RPMI8226 (cell line): ENCODE measurements at regions not wholly inside any gene's neighbourhood (a gene's known extent, or its start where the extent isn't known, plus 50 kb on each side); places are given as distances from the start of the nearest gene placed in this dataset.
"Not testable (repeated sequence)": the region's sequence is repeated elsewhere in the genome, so short reads cannot be mapped to it uniquely, and the experiment has no call there.

Experiments used
- DNase-seq: peaks from one replicate; pipeline ENCODE4 v3.0.0-alpha.2; 2015

DNA sequence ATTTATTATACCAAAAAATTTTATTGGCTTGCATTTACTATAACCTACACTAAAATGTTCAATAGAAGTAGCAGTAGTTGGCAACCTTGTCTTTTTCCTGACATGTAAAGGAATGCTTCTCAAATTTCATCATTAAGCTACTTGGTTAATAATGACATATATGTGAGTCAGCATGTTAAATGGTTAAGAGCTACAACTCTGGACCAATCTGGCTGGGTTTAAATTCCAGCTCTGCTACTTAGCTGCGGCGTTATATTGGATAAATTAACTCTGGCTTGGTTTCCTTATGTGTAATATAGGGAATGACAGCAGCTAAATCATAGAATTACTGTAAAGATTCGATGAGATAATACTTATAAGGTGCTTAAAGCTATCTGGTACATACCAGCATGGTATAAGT is 53.7 kb upstream of the OTOGL start:
- DNase-seq: no peak

DNA sequence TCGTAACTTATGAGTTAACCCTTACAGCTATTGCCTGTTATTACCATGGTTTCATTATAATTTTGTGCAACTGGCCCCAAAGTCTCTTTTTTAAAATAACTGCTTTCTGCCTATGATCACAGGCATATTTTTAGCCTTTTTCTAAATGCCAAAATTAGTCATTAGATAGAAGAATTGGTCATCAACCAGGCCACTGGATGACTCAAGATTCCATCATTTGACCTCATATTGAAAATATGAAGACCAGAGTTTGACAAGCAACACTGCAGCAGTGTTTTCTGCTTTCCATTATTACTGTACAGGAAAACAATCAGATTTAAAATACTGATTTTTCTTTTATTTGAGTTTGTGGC is 54.7 kb upstream of the OTOGL start:
- no peak for DNase-seq

DNA sequence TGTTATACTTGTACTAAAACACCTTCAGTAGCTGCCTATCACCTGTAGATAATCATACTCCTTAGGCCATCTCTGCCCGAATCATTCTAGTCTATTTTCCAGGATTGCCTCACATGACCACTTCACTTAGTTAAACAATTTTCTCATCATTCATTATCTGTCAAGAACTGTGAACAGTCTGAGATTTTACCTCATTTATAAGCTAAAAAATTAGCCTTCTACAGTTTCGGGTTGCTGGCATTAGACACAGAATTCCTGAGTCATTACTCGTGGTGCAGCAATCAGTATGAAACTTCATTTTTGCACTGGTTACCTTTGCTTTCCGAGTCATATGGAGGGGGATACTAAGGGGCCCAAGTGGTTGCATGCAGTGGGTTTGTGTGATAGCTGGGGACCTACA is 57.6 kb upstream of the OTOGL start:
- no peak for DNase-seq

DNA sequence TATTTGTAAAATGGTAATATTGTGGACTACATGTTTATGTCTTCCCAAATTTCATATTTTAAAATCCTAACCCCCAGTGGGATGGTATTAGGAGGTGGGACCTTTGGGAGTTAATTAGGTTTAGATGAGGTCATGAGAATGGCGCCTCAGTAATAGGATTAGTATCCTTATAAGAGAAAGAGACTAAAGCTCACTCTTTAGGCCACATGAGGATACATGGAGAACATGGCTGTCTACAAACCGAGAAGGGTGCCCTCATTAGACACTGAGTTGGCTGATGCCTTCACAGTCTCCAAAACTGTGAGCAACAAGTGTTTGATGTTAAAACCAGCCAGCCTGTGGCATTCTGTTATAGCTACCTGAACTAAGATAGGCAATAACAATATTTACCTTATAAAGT is 58.3 kb upstream of the OTOGL start:
- no peak for DNase-seq

DNA sequence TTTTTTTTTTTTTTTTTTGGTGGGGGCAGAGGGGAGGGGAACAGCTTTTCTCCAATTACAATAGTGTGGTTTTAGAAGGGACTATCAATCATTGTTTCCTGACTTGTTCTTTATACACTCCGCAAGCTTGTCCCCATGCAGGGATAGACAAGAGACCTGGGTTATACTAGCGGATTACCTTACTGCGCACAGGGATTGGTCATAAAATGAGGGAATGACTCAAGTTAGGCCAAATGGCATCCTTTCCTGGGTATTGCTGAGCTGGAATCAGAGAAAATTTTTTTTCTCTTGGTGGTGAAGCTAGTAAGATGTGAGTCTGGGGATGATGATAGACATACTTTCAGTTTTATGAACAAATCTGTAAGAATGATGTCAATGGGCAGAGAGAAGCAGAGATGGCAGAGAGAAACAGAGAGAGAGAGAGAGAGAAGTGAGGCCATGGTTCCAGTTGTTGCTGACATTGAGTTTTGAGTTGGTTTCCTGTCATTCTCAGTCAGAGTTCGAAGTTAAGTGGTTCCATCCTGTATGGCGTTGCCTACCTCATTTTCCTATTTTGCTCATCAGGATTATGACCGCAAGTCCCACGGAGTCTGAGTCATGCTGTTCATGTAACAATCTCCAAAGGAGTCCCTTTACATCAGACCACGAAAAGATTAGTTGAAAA is 59.1 kb upstream of the OTOGL start:
- no peak for DNase-seq

DNA sequence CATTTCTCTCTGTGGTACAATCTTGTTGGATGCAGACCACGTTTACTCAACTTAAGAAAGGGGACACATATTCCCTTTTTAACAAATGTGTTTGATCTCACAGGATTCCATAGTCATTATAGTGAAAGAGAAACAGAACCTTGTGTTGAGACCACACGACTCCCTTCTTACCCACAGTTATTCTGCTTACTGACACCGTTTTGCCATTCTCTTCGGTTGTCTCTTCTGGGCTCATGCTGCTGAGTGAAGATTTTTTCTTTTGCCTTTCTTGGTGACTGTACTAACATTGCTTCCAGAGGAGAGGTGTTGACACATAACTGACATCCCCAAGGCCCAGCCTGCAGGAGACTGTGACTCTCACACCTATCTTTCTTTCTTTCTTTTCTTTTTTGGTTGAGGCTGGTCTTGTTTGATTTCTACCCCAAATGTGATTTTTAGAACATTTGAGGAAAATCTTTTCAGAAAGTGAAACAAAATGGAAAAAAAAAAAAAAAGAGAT is 61.2 kb upstream of the OTOGL start:
- no peak for DNase-seq

DNA sequence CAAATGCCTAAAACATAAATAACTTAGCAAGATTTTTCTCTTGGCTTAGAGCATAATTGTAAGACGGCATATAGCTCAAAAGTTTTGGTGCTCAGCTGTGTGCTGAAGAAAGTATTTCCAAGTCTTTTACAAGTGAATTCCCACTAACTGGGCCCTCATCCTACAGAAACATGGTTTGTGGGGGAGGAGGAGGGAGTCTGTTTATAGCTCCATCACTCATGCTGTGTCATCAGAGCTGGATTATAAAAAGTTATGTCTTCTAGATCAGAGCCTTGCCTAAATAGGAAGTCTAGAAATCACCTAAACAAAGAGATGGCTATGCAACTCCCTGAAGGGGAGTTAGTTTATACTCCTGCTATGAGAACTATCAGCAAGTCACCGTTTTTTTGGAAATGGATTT is 65.9 kb upstream of the OTOGL start:
- DNase-seq: no peak

DNA sequence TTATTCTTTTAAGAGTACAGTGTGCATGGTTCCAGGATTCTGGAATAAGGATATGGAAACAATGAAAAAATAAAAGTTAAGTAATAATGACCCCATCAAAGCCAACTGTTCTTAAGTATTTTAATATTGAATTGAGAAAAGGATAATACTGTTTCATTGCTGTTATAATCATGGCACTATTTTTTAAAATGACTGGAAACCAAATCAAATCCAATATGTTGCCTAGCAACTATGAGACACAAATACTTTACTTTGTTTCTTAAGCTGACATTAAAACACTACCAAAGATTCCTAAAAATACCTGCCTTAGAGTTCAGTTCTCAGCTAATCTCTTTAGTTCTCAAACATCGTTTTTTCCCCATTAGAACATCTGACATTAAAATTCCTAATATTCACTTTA is 66.4 kb upstream of the OTOGL start:
- DNase-seq: no peak

DNA sequence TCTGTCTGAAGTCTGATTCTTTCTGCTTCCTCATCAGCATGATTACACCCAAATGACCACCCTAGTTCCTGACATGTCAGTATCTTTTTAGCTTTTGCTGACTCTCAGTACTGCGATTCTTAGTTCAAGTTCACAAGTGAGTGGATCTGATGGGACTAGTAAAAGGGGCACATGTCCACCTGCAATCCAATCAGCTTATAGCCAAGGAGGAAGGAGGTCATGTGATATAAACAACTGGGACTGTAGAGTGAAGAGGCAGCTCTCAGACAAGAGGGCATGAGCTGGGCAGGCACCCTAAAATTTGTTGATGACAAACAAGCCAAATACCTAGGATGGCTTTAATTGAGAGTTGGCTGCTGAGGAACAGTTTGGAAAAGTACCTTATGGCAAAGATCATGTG is 68.1 kb upstream of the OTOGL start:
- no peak for DNase-seq

DNA sequence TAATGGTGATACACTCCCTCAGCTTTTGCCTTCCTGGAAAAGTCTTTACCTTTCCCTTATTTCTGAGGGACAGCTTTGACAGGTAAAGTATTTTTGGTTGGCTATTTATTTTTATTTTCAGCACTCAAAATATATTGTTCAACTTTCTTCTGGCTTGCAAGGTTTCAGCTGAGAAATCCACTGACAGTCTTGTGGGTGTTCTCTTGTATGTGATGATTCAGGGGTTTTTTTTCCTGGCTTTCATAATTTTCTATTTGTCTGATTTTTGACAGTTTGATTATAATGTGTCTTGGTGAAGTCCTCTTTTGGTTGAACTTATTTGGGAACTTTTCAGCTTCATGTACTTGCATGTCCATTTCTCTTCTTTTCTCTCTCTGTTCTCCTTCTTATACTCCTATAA is 73.7 kb upstream of the OTOGL start:
- DNase-seq: no peak

DNA sequence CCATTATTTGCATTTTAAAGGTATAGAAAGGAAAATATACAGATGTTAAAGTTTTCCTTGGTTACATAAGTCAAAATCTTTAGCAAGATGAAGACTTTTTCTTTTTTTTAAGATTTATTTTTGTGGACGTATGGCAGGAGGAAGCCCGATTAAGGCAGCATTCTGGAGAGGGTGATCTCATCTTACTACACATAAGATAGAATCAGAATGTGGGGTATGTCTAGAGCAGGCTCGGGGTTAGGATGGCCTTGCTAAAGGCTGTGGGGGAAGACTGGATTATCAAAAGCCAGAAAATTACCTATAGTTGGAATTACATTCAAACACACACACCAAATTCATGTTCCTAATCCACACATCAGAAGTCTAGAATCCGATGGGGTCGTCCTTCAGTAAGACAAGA is 79.6 kb upstream of the OTOGL start:
- no peak for DNase-seq

DNA sequence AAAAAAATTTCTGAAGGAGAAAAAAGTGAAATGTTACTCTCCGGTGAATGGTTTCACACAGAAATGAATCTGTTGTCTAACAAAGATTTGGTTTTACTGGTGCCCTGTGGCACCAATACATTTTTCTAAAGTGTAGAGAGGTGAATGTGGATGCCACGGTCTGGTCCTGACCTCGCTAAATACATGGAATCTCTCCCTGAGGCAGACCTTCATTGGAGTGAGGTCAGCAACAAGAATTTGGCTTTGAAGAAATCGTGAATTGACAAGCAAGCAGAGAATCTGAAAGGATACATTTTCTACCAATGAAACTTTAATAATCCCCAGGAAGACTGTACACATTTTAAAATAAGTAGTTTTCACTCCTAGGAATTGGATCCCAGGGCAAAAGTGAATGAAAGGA is 81.2 kb upstream of the OTOGL start:
- DNase-seq: no peak

DNA sequence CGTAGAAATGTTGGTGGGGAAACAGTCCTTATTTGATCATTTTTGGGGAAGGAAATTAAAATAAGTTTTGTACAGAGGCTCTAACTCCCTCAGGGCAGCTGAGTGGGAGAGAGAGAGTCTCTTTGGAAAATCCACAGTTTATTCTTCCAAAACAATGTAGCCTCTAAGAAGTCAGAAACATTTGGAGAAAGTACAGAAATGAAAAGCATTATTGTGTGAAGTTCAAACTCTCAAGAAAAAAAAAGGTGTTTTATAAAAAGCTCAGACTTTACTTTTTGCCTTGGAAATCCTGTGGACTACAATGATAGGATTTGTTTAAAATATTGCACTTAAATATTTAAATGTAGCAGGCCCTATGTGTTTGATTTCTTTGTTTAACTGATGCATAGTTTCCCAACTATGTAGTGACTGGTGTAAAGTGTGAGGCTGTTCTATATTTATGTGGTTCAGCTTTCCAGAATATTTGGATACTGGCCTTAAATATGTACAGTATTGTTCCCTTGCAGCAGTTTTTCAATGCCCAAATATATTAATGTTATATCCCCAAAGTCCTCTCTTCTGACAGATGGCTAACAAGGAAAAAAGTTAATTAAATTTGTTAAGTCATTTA is 82.0 kb upstream of the OTOGL start:
- no peak for DNase-seq

DNA sequence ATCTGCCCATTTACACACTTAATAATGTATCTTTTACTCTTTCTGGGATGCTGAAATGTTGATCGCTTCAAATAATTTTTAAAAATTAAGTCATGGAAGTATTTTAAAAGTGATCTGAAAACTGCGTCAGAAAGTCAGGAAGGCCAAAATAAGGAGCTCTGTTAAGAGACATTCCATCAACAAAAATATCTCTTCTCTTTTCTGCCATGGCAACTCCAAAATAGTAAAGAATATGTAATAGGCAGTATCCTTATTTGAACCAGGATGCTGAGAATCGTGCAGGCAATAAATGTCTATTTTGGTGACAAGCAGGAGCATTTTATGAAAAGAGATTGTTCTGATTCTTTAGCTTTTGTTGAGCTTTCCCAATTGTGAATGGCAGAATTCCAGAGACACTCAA is 81.8 kb upstream of the PPP1R12A start:
- DNase-seq: no peak

DNA sequence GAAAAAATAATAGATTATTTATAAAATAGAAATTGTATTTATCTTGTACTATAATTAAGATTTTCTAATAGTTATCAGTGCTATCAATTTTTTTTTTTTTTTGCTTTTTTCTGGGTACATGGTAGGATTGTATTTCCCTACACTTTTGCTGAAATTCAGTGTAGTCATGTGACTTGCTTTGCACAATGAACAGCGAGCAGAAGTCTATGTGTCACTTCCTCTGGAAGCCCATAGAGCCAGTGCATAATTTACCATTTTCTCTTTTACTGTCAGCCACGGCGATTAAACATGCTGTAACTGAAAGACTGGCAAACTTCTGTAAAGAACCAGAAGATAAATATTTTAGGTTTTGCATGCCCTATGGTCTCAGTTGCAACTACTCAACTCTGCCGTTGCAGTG is 80.8 kb upstream of the PPP1R12A start:
- no peak for DNase-seq

DNA sequence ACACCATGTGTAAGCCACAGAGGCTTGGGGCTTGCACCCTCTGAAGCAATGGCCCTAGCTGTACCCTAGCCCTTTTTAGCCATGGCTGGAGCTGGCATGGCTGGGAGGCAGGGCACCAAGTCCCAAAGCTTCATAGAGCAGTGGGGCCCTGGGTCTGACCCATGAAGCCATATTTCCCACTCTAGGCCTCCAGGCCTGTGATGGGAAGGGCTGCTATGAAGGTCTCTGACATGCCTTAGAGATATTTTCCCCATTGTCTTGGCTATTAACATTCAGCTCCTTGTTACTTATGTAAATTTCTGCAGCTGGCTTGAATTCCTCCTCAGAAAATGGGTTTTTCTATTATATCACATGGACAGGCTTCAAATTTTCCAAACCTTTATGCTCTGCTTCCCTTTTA is 68.8 kb upstream of the PPP1R12A start:
- DNase-seq: not testable (repeated sequence)

DNA sequence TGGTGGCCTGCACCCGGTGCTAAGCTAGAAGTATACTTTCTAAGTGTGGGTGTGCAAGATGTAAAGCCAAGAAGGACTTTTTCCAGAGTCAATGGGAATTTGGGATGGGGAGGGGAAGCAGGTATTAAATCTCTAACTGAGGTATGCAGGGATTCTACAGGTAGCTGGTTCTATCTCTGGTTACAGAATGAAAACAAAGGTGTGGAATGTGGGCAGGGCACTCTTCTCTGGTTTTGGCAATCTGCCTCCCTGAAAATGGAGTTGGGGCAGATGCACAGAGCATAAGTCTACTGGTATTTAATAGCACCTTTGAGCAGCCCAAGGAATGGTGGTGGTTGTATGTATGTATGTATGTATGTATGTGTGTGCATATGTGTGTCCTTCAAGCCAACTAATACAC is 66.7 kb upstream of the PPP1R12A start:
- DNase-seq: peak; percentile 11

DNA sequence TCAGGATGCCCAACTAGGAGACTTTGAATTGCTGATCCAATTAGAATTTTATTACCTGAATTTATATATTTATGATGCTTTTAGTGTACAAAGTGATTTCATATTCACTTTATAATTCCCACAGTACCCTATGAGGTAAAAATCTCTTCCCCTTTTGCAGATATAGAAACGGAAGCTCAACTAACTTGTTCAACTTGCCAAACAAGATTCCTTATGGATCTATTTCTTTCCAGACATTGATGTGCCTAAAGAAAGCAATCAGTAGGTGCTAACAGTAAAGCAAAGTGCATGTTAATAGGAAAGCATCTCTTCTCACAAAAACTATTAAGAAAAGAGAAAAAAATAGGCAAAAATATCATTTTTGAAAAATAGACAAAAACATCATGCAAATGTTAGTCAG is 65.9 kb upstream of the PPP1R12A start:
- no peak for DNase-seq

DNA sequence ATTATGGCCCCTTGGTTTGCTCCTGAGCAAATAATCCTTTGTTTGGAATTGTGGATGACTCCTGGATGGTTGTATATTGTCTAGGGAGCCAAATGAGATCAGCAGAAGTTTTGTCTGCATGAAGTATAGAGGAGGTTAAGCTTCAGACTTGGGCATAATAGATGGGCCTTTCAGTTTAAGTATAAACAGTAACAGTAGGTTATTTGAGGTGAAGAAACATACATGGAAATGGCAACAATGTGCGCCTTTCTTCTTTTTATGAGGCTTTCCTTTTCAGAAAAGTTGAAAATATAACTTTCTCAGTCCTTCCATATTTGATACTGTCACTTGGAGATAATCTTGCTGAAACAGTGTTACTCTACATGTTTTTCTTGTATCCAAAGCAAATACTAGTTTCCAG is 63.7 kb upstream of the PPP1R12A start:
- no peak for DNase-seq

DNA sequence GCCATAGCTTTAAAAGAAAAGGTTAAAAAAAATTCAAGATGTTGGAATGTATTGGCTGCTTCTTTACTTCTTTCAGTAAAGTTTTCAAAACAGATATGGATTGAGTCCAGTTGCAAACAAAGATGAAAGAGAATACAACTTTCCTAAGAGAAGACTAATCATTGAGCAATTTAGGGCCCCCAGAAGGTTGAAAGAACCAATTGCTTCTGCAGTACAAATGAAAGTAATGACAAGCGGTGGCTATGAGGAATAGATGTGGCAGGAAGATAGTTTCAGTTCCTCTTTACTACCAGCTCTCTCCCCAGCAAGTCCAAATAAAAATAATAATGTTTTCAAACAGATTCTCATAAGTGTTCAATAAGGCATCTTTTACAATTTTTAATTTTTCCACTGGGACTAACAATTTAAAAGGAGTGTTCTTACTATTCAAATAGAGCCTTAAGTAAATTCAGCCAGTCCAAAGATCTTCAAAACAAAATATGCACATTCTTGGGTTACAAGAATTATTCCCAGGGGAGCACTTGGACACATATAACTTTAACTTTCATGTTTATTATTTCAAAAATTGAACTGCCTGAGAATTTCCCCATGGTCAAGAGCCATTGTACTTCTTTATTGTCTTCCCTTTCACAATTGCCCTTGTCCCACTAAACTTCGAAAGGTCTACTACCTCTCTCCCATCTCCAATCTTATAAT is 62.3 kb upstream of the PPP1R12A start:
- DNase-seq: peak; percentile 55

DNA sequence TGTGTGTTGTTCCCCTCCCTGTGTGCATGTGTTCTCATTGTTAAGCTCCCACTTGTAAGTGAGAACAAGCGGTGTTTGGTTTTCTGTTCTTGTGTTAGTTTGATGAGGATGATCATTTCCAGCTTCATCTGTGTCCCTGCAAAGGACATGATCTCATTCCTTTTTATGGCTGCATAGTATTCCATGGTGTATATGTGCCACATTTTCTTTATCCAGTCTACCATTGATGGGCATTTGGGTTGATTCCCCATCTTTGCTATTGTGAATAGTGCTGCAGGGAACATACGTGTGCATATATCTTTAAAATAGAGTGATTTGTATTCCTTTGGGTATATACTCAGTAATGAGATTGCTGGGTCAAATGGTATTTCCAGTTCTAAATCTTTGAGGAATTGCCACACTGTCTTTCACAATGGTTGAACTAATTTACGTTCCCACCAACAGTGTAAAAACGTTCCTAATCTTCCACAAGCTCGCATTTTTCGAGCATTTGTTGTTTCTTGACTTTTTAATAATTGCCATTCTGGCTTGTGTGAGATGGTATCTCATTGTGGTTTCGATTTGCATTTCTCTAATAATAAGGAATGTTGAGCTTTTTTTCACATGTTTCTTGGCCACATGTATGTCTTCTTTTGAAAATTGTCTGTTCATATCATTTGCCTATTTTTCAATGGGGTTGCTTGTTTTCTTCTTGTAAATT is 60.6 kb upstream of the PPP1R12A start:
- not testable (repeated sequence) for DNase-seq

DNA sequence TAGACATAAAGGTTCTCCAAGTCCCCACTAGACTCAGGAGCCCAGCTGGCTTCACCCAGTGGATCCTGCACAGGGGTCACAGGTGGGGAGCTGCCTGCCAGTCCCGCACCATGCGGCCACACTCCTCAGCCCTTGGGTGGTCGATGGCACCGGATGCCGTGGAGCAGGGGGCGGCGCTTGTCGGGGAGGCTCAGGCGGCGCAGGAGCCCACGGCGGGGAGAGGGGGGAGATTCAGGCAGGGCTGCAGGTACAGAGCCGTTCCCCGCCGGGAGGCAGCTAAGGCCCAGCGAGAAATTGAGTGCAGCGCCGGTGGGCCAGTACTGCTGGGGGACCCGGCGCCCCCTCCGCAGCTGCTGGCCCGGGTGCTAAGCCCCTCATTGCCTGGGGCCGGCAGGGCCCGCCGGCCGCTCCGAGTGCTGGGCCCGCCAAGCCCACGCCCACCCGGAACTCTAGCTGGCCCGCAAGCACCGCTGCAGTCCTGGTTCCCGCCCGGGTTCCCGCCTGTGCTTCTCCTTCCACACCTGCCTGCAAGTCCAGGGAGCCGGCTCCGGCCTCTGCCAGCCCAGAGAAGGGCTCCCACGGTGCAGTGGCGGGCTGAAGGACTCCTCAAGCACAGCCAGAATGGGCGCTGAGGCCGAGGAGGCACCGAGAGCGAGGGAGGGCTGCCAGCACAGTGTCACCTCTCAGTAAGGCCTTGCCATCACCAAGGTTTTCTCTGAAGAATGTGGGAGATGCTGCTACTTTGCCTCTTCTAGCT is 58.4 kb upstream of the PPP1R12A start:
- DNase-seq: no peak

DNA sequence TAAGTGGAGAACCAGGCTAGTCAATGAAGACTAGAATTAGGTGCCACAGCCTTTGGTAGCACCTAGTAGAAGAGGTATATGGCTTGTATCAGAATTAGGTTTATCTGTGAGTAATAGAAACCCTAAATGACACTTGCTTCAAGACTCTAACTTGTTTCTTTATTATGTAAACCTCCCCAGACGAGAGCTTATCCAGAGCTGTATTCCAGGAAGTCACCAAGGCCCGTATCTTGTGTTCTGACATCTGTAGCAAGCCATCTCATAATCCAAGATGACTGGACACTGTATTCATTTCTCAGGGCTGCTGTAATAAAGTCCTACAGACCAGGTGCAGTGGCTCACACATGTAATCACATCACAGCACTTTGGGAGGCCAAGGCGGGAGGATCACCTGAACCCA is 56.7 kb upstream of the PPP1R12A start:
- no peak for DNase-seq
